ENCODE measurements at regions not wholly inside any gene's neighbourhood (a gene's known extent, or its start where the extent isn't known, plus 50 kb on each side); places are given as distances from the start of the nearest gene placed in this dataset.

DNA sequence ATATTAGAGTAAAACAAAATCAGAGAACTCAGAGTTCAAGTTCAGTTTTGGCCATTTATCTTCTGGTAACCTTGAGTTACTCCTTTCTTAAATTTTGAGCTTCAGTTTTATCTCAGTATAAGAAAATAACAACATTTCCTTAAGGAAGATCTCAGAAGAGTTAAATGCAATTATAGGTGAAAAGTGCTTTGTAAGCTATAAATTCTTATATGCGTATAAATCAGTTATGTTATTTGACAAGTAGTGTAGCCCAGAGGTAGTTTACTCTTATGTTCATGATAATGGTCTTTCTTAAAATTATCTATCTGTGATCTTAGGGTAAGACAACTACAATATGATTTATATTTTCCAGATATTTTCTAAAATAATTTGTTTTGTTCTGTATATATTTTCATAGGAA lies 89.8 kb downstream of the LHX9 start:
- Histone ChIP-seq H3K9ac (ENCODE audit: control insufficient read depth, insufficient read depth, low read length) (no peak overlapping the region), H3K4me1 (ENCODE audit: control insufficient read depth, insufficient read depth, low read length) (no peaks in the 10 kb centered on the region), H3K4me3 (no peak overlapping the region), H3K9me3 (replicated peaks; ENCODE audit: control insufficient read depth, insufficient read depth, low read length) (no peaks in the 10 kb centered on the region; the same call in 2 of the 3 replicates), H3K27ac (ENCODE audit: control insufficient read depth, insufficient read depth) (no peak overlapping the region), H3K4me2 (ENCODE audit: control insufficient read depth, insufficient read depth) (no peak overlapping the region), H4K20me1 (ENCODE audit: control insufficient read depth, insufficient read depth) (no peaks in the 10 kb centered on the region), H2AFZ (ENCODE audit: control insufficient read depth, low read depth, low read length) (no peak overlapping the region), H3K36me3 (ENCODE audit: control insufficient read depth in 2 of 2, insufficient read depth in 2 of 2, low read length in 1 of 2) (no peaks in the 10 kb centered on the region), H3K79me2 (ENCODE audit: control insufficient read depth, insufficient read depth, low read length) (no peaks in the 10 kb centered on the region), H3K27me3 (replicated peaks in 1 of 2; ENCODE audit: control insufficient read depth in 2 of 2, insufficient read depth in 2 of 2, low read length in 1 of 2) (no peaks in the 10 kb centered on the region)
- in situ Hi-C loops (cut with MboI) (no loop called here), intact Hi-C loops (cut with micrococcal nuclease; ENCODE audit: unreplicated experiment) (no loop called here)
- no peak for ATAC-seq
- FAIRE-seq, result no peak
- 100% methylated on average over 1 of the region's 1 CpG for WGBS (ENCODE audit: insufficient coverage, insufficient replicate concordance, low lambda C conversion rate, missing lambda C conversion rate)
- SMC1A ChIA-PET (ENCODE audit: uncharacterized antibody, unreplicated experiment), result no interaction called here
- CTCF ChIA-PET, result no interaction called here
- POLR2A ChIA-PET, result no interaction called here
- no TSS peak for BruUV-seq (replicated peaks)
- RAD21 ChIA-PET (ENCODE audit: unreplicated experiment), result no interaction called here
- no peak for DNase-seq (ENCODE audit: low read depth, low spot score)
- TF ChIP-seq, protein P1, sequence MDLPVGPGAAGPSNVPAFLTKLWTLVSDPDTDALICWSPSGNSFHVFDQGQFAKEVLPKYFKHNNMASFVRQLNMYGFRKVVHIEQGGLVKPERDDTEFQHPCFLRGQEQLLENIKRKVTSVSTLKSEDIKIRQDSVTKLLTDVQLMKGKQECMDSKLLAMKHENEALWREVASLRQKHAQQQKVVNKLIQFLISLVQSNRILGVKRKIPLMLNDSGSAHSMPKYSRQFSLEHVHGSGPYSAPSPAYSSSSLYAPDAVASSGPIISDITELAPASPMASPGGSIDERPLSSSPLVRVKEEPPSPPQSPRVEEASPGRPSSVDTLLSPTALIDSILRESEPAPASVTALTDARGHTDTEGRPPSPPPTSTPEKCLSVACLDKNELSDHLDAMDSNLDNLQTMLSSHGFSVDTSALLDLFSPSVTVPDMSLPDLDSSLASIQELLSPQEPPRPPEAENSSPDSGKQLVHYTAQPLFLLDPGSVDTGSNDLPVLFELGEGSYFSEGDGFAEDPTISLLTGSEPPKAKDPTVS (IDR thresholded peaks at IDR 0.05; ENCODE audit: low read depth, low read length), result no peak
- TF ChIP-seq CBFB (IDR thresholded peaks at IDR 0.05; ENCODE audit: low read depth), result no peak
- no peak for TF ChIP-seq KDM1A (IDR thresholded peaks at IDR 0.05; ENCODE audit: borderline replicate concordance)
- no peak for TF ChIP-seq ZNF207 (IDR thresholded peaks at IDR 0.05; ENCODE audit: borderline replicate concordance)
- TF ChIP-seq SP1 (IDR thresholded peaks at IDR 0.05; ENCODE audit: low read depth, low read length), result no peak
- TF ChIP-seq STAT1 (conservative IDR thresholded peaks at IDR 0.05), result no peak
- TF ChIP-seq, protein P2, sequence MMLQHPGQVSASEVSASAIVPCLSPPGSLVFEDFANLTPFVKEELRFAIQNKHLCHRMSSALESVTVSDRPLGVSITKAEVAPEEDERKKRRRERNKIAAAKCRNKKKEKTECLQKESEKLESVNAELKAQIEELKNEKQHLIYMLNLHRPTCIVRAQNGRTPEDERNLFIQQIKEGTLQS (IDR thresholded peaks at IDR 0.05; ENCODE audit: borderline replicate concordance, extremely low read depth, low read depth, low read length), result no peak
- no peak for TF ChIP-seq SIX5 (IDR thresholded peaks at IDR 0.05; ENCODE audit: low read depth, low read length, severe bottlenecking)
- TF ChIP-seq, protein P3, sequence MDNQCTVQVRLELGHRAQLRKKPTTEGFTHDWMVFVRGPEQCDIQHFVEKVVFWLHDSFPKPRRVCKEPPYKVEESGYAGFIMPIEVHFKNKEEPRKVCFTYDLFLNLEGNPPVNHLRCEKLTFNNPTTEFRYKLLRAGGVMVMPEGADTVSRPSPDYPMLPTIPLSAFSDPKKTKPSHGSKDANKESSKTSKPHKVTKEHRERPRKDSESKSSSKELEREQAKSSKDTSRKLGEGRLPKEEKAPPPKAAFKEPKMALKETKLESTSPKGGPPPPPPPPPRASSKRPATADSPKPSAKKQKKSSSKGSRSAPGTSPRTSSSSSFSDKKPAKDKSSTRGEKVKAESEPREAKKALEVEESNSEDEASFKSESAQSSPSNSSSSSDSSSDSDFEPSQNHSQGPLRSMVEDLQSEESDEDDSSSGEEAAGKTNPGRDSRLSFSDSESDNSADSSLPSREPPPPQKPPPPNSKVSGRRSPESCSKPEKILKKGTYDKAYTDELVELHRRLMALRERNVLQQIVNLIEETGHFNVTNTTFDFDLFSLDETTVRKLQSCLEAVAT (IDR thresholded peaks at IDR 0.05), result no peak
- TF ChIP-seq, protein P4, sequence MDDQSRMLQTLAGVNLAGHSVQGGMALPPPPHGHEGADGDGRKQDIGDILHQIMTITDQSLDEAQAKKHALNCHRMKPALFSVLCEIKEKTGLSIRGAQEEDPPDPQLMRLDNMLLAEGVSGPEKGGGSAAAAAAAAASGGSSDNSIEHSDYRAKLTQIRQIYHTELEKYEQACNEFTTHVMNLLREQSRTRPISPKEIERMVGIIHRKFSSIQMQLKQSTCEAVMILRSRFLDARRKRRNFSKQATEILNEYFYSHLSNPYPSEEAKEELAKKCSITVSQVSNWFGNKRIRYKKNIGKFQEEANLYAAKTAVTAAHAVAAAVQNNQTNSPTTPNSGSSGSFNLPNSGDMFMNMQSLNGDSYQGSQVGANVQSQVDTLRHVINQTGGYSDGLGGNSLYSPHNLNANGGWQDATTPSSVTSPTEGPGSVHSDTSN (IDR thresholded peaks at IDR 0.05; ENCODE audit: insufficient replicate concordance, low read depth, low read length), result no peak
- TF ChIP-seq YY1 (IDR thresholded peaks at IDR 0.05; ENCODE audit: low read depth, low read length), result no peak
- TF ChIP-seq, protein P5, sequence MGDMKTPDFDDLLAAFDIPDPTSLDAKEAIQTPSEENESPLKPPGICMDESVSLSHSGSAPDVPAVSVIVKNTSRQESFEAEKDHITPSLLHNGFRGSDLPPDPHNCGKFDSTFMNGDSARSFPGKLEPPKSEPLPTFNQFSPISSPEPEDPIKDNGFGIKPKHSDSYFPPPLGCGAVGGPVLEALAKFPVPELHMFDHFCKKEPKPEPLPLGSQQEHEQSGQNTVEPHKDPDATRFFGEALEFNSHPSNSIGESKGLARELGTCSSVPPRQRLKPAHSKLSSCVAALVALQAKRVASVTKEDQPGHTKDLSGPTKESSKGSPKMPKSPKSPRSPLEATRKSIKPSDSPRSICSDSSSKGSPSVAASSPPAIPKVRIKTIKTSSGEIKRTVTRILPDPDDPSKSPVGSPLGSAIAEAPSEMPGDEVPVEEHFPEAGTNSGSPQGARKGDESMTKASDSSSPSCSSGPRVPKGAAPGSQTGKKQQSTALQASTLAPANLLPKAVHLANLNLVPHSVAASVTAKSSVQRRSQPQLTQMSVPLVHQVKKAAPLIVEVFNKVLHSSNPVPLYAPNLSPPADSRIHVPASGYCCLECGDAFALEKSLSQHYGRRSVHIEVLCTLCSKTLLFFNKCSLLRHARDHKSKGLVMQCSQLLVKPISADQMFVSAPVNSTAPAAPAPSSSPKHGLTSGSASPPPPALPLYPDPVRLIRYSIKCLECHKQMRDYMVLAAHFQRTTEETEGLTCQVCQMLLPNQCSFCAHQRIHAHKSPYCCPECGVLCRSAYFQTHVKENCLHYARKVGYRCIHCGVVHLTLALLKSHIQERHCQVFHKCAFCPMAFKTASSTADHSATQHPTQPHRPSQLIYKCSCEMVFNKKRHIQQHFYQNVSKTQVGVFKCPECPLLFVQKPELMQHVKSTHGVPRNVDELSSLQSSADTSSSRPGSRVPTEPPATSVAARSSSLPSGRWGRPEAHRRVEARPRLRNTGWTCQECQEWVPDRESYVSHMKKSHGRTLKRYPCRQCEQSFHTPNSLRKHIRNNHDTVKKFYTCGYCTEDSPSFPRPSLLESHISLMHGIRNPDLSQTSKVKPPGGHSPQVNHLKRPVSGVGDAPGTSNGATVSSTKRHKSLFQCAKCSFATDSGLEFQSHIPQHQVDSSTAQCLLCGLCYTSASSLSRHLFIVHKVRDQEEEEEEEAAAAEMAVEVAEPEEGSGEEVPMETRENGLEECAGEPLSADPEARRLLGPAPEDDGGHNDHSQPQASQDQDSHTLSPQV (IDR thresholded peaks at IDR 0.05), result no peak
- TF ChIP-seq SUPT20H (IDR thresholded peaks at IDR 0.05; ENCODE audit: borderline replicate concordance, control insufficient read depth, low read depth, low read length), result no peak
- TF ChIP-seq HDAC6 (IDR thresholded peaks at IDR 0.05; ENCODE audit: unreplicated experiment), result no peak
- TF ChIP-seq, protein P6, sequence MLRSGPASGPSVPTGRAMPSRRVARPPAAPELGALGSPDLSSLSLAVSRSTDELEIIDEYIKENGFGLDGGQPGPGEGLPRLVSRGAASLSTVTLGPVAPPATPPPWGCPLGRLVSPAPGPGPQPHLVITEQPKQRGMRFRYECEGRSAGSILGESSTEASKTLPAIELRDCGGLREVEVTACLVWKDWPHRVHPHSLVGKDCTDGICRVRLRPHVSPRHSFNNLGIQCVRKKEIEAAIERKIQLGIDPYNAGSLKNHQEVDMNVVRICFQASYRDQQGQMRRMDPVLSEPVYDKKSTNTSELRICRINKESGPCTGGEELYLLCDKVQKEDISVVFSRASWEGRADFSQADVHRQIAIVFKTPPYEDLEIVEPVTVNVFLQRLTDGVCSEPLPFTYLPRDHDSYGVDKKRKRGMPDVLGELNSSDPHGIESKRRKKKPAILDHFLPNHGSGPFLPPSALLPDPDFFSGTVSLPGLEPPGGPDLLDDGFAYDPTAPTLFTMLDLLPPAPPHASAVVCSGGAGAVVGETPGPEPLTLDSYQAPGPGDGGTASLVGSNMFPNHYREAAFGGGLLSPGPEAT (IDR thresholded peaks at IDR 0.05; ENCODE audit: low read depth), result no peak
